GM12878 (cell line): ENCODE measurements at regions not wholly inside any gene's neighbourhood (a gene's known extent, or its start where the extent isn't known, plus 50 kb on each side); places are given as distances from the start of the nearest gene placed in this dataset.

Experiments
- ATAC-seq: fragments of 200-7000 bp; cut with Tn5 transposase; 3 replicates; pipeline ENCODE4 v1.9.1; 2020; ENCODE audit warnings: mild to moderate bottlenecking, moderate library complexity
- BruUV-seq: library from RNA; stranded (reverse); fragments of 400-500 nt; replicated peaks from 2 replicates; lab custom pipeline; 2021; lab: Mats Ljungman, UMichigan
- CTCF ChIA-PET: fragments of 300-600 bp; sonication (Branson Sonifier 250); formaldehyde crosslinking; extraction: SDS; loops from one replicate; lab custom pipeline; 2021; ENCODE audit warnings: inconsistent platforms; lab: Yijun Ruan, JAX
- POLR2A ChIA-PET: fragments of 350-600 bp; formaldehyde crosslinking; extraction: SDS; loops from one replicate; lab custom pipeline; 2021; ENCODE audit warnings: inconsistent platforms; lab: Charles Lee
- RAD21 ChIA-PET: fragments of 300-600 bp; sonication (Branson Sonifier 250); formaldehyde crosslinking; loops from one replicate; lab custom pipeline; 2023; ENCODE audit warnings: antibody characterized with exemption; ENCODE audit not compliant: unreplicated experiment; lab: Charles Lee
- SMC1A ChIA-PET: fragments of 300-600 bp; sonication (Branson Sonifier 250); formaldehyde crosslinking; loops from one replicate; lab custom pipeline; 2023; ENCODE audit not compliant: unreplicated experiment, uncharacterized antibody; lab: Charles Lee
- DNase-seq: peaks from one replicate; pipeline ENCODE4 v3.0.0-alpha.2; 2011; ENCODE audit warnings: low read depth, low spot score
- FAIRE-seq: peaks from 3 replicates; lab custom pipeline; 2011; peaks lifted over from hg19 to GRCh38; lab: Jason Lieb, UNC
- H2AFZ ChIP-seq: 2 replicates; pipeline ENCODE4 v1.6.0; 2011; ENCODE audit warnings: low read depth, low read length, control low read depth; ENCODE audit not compliant: control insufficient read depth
- H3K27ac ChIP-seq: 2 replicates; pipeline ENCODE4 v1.5.1; 2011; ENCODE audit warnings: control low read depth; ENCODE audit not compliant: control insufficient read depth, insufficient read depth
- H3K27me3 ChIP-seq, 2 experiments: replicated peaks in 1 of 2; 2 replicates each; pipeline versions ENCODE4 v1.6.0 to v1.6.1; 2011; ENCODE audit warnings: low read length in 1 of 2; ENCODE audit not compliant: control insufficient read depth in 2 of 2, insufficient read depth in 2 of 2
- H3K36me3 ChIP-seq, 2 experiments: 2 replicates each; pipeline ENCODE4 v1.5.1; 2011; ENCODE audit warnings: low read length in 1 of 2; ENCODE audit not compliant: control insufficient read depth in 2 of 2, insufficient read depth in 2 of 2
- H3K4me1 ChIP-seq: 2 replicates; pipeline ENCODE4 v1.6.1; 2011; ENCODE audit warnings: mild to moderate bottlenecking, low read length, moderate library complexity, mixed read lengths; ENCODE audit not compliant: control insufficient read depth, insufficient read depth
- H3K4me2 ChIP-seq: 2 replicates; pipeline ENCODE4 v1.6.0; 2011; ENCODE audit warnings: control low read depth; ENCODE audit not compliant: control insufficient read depth, insufficient read depth
- H3K4me3 ChIP-seq: fragments of 200-600 bp; sonication (generic); 2 replicates; pipeline ENCODE4 v1.5.1; 2016
- H3K79me2 ChIP-seq: 2 replicates; pipeline ENCODE4 v1.6.0; 2011; ENCODE audit warnings: low read length; ENCODE audit not compliant: control insufficient read depth, insufficient read depth
- H3K9ac ChIP-seq: 2 replicates; pipeline ENCODE4 v1.8.0; 2011; ENCODE audit warnings: low read length, control low read depth, mixed read lengths; ENCODE audit not compliant: control insufficient read depth, insufficient read depth
- H3K9me3 ChIP-seq: replicated peaks from 3 replicates; pipeline ENCODE4 v1.5.1; 2011; ENCODE audit warnings: mild to moderate bottlenecking, low read length; ENCODE audit not compliant: control insufficient read depth, insufficient read depth
- H4K20me1 ChIP-seq: 2 replicates; pipeline ENCODE4 v1.6.0; 2011; ENCODE audit not compliant: control insufficient read depth, insufficient read depth
- CHD2 ChIP-seq: IDR thresholded peaks from 2 replicates; pipeline ENCODE4 v1.6.1; 2011; ENCODE audit warnings: low read depth, low read length, improper control_type of control experiment, borderline replicate concordance
- GATAD2B ChIP-seq: fragments of 450-650 bp; conservative IDR thresholded peaks from 2 replicates; pipeline ENCODE4 v1.6.1; 2017; ENCODE audit warnings: low read depth, mild to moderate bottlenecking, moderate library complexity
- JUNB ChIP-seq: IDR thresholded peaks from 2 replicates; pipeline ENCODE4 v1.6.1; 2016; ENCODE audit warnings: antibody characterized with exemption, mild to moderate bottlenecking
- KLF5 ChIP-seq: fragments of 450-650 bp; IDR thresholded peaks from 2 replicates; pipeline ENCODE4 v1.6.1; 2014; ENCODE audit warnings: mild to moderate bottlenecking; ENCODE audit not compliant: partially characterized antibody
- MTA2 ChIP-seq: fragments of 450-650 bp; IDR thresholded peaks from 2 replicates; pipeline ENCODE4 v1.6.1; 2016; ENCODE audit warnings: low read depth, mild to moderate bottlenecking, moderate library complexity
- MYB ChIP-seq: fragments of 150-350 bp; IDR thresholded peaks from 2 replicates; pipeline ENCODE4 v1.6.1; 2014; ENCODE audit warnings: mild to moderate bottlenecking, low read depth, low read length, borderline replicate concordance
- WRNIP1 ChIP-seq: IDR thresholded peaks from 2 replicates; pipeline ENCODE4 v1.6.1; 2011; ENCODE audit warnings: low read depth, low read length, improper control_type of control experiment, borderline replicate concordance
- ZNF622 ChIP-seq: fragments of 450-650 bp; IDR thresholded peaks from 2 replicates; pipeline ENCODE4 v1.6.1; 2017; ENCODE audit warnings: mild to moderate bottlenecking, inconsistent platforms
- WGBS: methylation state at CpG from one replicate; pipeline ENCODE4 v1.1.6; 2016; ENCODE audit warnings: low lambda C conversion rate; ENCODE audit not compliant: insufficient replicate concordance, insufficient coverage; ENCODE audit errors: missing lambda C conversion rate; 5-methylcytosine and 5-hydroxymethylcytosine counted together
- in situ Hi-C: fragments of 300-500 bp; cut with MboI; formaldehyde crosslinking; loops from 9 replicates; pipeline ENCODE4 v1.14.3; 2018; ENCODE audit warnings: mixed read lengths
- intact Hi-C: fragments of 100-400 bp; cut with micrococcal nuclease; formaldehyde crosslinking; loops from one replicate; pipeline ENCODE4 v1.14.2; 2022; ENCODE audit not compliant: unreplicated experiment
- TF ChIP-seq, protein P1 (sequence below): fragments of 150-350 bp; IDR thresholded peaks from 2 replicates; pipeline ENCODE4 v1.6.1; 2014; ENCODE audit warnings: mild to moderate bottlenecking, low read depth, low read length
- TF ChIP-seq, protein P2 (sequence below): fragments of 450-650 bp; IDR thresholded peaks from 2 replicates; pipeline ENCODE4 v1.6.1; 2017; ENCODE audit warnings: borderline replicate concordance
- TF ChIP-seq, protein P3 (sequence below): fragments of 450-650 bp; IDR thresholded peaks from 2 replicates; pipeline ENCODE4 v1.6.1; 2014; ENCODE audit warnings: mild to moderate bottlenecking
- TF ChIP-seq, protein P4 (sequence below): IDR thresholded peaks from 2 replicates; pipeline ENCODE4 v1.6.1; 2012; ENCODE audit warnings: improper control_type of control experiment, low read depth, low read length; ENCODE audit not compliant: insufficient replicate concordance

DNA sequence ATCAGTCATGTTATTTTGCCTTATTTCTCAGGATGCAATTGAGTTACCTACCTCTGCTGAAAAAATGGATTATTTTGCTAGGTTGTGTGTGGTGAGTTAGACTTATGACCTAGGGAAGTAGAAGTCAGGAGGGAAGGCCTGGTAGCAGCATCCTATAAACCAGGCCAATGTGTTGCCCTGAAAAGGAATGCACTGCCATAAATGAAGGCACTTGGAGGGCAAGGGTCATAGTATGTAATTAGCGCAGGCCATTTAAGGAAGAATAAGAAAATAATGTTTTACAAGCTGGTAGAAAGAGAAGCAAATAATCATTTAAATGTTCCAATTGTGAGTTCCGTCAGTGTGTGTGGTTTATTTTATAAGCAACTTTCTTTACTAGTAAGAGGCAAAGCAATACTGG lies 698.8 kb downstream of the KCNJ2 start:
- RAD21 ChIA-PET = no interaction called here
- WGBS = 23% methylated on average over 2 of the region's 2 CpGs
- TF ChIP-seq, protein P1, sequence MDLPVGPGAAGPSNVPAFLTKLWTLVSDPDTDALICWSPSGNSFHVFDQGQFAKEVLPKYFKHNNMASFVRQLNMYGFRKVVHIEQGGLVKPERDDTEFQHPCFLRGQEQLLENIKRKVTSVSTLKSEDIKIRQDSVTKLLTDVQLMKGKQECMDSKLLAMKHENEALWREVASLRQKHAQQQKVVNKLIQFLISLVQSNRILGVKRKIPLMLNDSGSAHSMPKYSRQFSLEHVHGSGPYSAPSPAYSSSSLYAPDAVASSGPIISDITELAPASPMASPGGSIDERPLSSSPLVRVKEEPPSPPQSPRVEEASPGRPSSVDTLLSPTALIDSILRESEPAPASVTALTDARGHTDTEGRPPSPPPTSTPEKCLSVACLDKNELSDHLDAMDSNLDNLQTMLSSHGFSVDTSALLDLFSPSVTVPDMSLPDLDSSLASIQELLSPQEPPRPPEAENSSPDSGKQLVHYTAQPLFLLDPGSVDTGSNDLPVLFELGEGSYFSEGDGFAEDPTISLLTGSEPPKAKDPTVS = no peak
- TF ChIP-seq KLF5 (no peak), MTA2 (no peak), MYB (no peak), JUNB (no peak), ZNF622 (no peak), CHD2 (no peak), GATAD2B (no peak), WRNIP1 (no peak)
- TF ChIP-seq, protein P2, sequence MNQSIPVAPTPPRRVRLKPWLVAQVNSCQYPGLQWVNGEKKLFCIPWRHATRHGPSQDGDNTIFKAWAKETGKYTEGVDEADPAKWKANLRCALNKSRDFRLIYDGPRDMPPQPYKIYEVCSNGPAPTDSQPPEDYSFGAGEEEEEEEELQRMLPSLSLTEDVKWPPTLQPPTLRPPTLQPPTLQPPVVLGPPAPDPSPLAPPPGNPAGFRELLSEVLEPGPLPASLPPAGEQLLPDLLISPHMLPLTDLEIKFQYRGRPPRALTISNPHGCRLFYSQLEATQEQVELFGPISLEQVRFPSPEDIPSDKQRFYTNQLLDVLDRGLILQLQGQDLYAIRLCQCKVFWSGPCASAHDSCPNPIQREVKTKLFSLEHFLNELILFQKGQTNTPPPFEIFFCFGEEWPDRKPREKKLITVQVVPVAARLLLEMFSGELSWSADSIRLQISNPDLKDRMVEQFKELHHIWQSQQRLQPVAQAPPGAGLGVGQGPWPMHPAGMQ = no peak
- TF ChIP-seq, protein P3, sequence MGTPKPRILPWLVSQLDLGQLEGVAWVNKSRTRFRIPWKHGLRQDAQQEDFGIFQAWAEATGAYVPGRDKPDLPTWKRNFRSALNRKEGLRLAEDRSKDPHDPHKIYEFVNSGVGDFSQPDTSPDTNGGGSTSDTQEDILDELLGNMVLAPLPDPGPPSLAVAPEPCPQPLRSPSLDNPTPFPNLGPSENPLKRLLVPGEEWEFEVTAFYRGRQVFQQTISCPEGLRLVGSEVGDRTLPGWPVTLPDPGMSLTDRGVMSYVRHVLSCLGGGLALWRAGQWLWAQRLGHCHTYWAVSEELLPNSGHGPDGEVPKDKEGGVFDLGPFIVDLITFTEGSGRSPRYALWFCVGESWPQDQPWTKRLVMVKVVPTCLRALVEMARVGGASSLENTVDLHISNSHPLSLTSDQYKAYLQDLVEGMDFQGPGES = no peak
- TF ChIP-seq, protein P4, sequence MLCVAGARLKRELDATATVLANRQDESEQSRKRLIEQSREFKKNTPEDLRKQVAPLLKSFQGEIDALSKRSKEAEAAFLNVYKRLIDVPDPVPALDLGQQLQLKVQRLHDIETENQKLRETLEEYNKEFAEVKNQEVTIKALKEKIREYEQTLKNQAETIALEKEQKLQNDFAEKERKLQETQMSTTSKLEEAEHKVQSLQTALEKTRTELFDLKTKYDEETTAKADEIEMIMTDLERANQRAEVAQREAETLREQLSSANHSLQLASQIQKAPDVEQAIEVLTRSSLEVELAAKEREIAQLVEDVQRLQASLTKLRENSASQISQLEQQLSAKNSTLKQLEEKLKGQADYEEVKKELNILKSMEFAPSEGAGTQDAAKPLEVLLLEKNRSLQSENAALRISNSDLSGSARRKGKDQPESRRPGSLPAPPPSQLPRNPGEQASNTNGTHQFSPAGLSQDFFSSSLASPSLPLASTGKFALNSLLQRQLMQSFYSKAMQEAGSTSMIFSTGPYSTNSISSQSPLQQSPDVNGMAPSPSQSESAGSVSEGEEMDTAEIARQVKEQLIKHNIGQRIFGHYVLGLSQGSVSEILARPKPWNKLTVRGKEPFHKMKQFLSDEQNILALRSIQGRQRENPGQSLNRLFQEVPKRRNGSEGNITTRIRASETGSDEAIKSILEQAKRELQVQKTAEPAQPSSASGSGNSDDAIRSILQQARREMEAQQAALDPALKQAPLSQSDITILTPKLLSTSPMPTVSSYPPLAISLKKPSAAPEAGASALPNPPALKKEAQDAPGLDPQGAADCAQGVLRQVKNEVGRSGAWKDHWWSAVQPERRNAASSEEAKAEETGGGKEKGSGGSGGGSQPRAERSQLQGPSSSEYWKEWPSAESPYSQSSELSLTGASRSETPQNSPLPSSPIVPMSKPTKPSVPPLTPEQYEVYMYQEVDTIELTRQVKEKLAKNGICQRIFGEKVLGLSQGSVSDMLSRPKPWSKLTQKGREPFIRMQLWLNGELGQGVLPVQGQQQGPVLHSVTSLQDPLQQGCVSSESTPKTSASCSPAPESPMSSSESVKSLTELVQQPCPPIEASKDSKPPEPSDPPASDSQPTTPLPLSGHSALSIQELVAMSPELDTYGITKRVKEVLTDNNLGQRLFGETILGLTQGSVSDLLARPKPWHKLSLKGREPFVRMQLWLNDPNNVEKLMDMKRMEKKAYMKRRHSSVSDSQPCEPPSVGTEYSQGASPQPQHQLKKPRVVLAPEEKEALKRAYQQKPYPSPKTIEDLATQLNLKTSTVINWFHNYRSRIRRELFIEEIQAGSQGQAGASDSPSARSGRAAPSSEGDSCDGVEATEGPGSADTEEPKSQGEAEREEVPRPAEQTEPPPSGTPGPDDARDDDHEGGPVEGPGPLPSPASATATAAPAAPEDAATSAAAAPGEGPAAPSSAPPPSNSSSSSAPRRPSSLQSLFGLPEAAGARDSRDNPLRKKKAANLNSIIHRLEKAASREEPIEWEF = no peak

More for the DNA sequence above, 698.8 kb downstream of the KCNJ2 start:
- Histone ChIP-seq H3K9me3 (no peaks in the 10 kb centered on the region), H2AFZ (no peak overlapping the region), H3K27ac (no peak overlapping the region), H3K4me2 (no peak overlapping the region), H3K36me3 (no peaks in the 10 kb centered on the region), H3K27me3 (no peaks in the 10 kb centered on the region), H3K79me2 (no peaks in the 10 kb centered on the region), H3K4me3 (no peak overlapping the region), H3K9ac (no peak overlapping the region), H4K20me1 (no peaks in the 10 kb centered on the region), H3K4me1 (no peaks in the 10 kb centered on the region)
- ChIA-PET SMC1A (no interaction called here), POLR2A (no interaction called here), CTCF (no interaction called here)
- DNase-seq = no peak
- BruUV-seq = no TSS peak
- in situ Hi-C loops = no loop called here
- FAIRE-seq = no peak
- intact Hi-C loops = no loop called here
- no peak for ATAC-seq
